Pancreas (tissue), 10 donors: ENCODE measurements at regions not wholly inside any gene's neighbourhood (a gene's known extent, or its start where the extent isn't known, plus 50 kb on each side); places are given as distances from the start of the nearest gene placed in this dataset.
"Not testable (repeated sequence)": the region's sequence is repeated elsewhere in the genome, so short reads cannot be mapped to it uniquely, and the experiment has no call there.

Experiments
- ATAC-seq, 4 donors: fragments of 200-7000 bp; cut with Tn5 transposase; one replicate each; pipeline versions ENCODE4 v1.8.0 to v1.9.1; 2020; ENCODE audit warnings: mild to moderate bottlenecking in 4 of 4, moderate library complexity in 4 of 4
- DNase-seq, 6 donors: peaks; one replicate each; pipeline ENCODE4 v3.0.0-alpha.2; 2020
- FAIRE-seq: peaks from 2 replicates; lab custom pipeline; 2012; peaks lifted over from hg19 to GRCh38; lab: Jason Lieb, UNC
- H3K27ac ChIP-seq, 4 donors: fragments of 200-600 bp; sonication (generic); 1 replicate in 3 of 4; 2 replicates in 1 of 4; pipeline versions ENCODE4 v1.5.0 to v1.8.0; 2020
- H3K27me3 ChIP-seq, 4 donors: fragments of 200-600 bp; one replicate each; pipeline ENCODE4 v1.8.0; 2021
- H3K36me3 ChIP-seq, 3 donors: fragments of 200-600 bp; sonication (generic) in 1 of 3; one replicate each; pipeline versions ENCODE4 v1.5.0 to v1.8.0; 2020 to 2021
- H3K4me1 ChIP-seq, 3 donors: fragments of 200-600 bp; one replicate each; pipeline ENCODE4 v1.8.0; 2021
- H3K4me3 ChIP-seq, 4 donors: fragments of 200-600 bp; sonication (generic) in 2 of 4; one replicate each; pipeline versions ENCODE4 v1.5.0 to v1.8.0; 2020 to 2021
- H3K9me3 ChIP-seq, 4 donors: fragments of 200-600 bp; one replicate each; pipeline ENCODE4 v1.8.0; 2021
- CTCF ChIP-seq, 4 donors: fragments of 200-600 bp; sonication (generic) in 3 of 4; IDR thresholded peaks; one replicate each; pipeline versions ENCODE4 v1.5.0 to v1.8.0; 2021; ENCODE audit warnings: antibody characterized with exemption in 4 of 4
- WGBS, 2 donors: extraction: QIAGEN DNeasy Blood & Tissue Kit; methylation state at CpG; one replicate each; pipeline ENCODE4 v1.1.7; 2013; 5-methylcytosine and 5-hydroxymethylcytosine counted together
- intact Hi-C, 3 donors: fragments of 100-400 bp; cut with DNase I; formaldehyde crosslinking; loops; one replicate each; pipeline versions ENCODE4 v1.11.1 to v1.14.2; 2022
- donor health status: healthy with polysubstance abuse.
- donor health status: DM: no; HTN: no; CAD: no; lungs with moderate emphysema.
- donor health status: DM: no; HTN: no; CAD: no.
- donor health status: control.
- donor health status: control.
- donor health status: Bipolar disorder and iron deficiency.
- donor health status: DM: yes; HTN: yes; CAD: no.
- donor health status: DM: no; HTN: no; CAD: no.
- donor health status: DM: no; HTN: no; CAD: no.
- donor health status: DM: yes; HTN: yes; CAD: no.

- no peak for DNase-seq
- no peak for FAIRE-seq
- Histone ChIP-seq H3K27me3 (no peaks in the 10 kb centered on the region), H3K4me1 (no peaks in the 10 kb centered on the region), H3K27ac (no peak overlapping the region), H3K4me3 (no peak overlapping the region), H3K9me3 (no peaks in the 10 kb centered on the region), H3K36me3 (no peaks in the 10 kb centered on the region)
- ATAC-seq = no peak
- WGBS, 2 donors = 66 to 69% methylated on average over 1 of the region's 1 CpG
- intact Hi-C loops = no loop called here
- no peak for TF ChIP-seq CTCF (IDR thresholded peaks at IDR 0.05)
Measured at GRCh38 chr2:107529146-107529545, 297.5 kb upstream of the RGPD4 start.

- Histone ChIP-seq H3K27me3 (no peaks in the 10 kb centered on the region), H3K27ac (no peak overlapping the region), H3K9me3 (no peaks in the 10 kb centered on the region), H3K36me3 (no peaks in the 10 kb centered on the region), H3K4me3 (no peak overlapping the region), H3K4me1 (no peaks in the 10 kb centered on the region)
- ATAC-seq (no peak), DNase-seq (no peak), FAIRE-seq (no peak)
- intact Hi-C loops = no loop called here
- WGBS, 2 donors = 58 to 79% methylated on average over 1 of the region's 1 CpG
- TF ChIP-seq CTCF (IDR thresholded peaks at IDR 0.05) = no peak
Measured at GRCh38 chr2:107530046-107530445, 296.6 kb upstream of the RGPD4 start.

GRCh38 chr2:107534926-107535325 lies 291.8 kb upstream of the RGPD4 start:
- no peak for TF ChIP-seq CTCF (IDR thresholded peaks at IDR 0.05)
- H3K27me3 ChIP-seq = no peaks in the 10 kb centered on the region
- ATAC-seq = no peak
- H3K27ac ChIP-seq = no peak overlapping the region
- H3K4me1 ChIP-seq = no peaks in the 10 kb centered on the region
- intact Hi-C loops = no loop called here
- H3K9me3 ChIP-seq = no peaks in the 10 kb centered on the region
- FAIRE-seq = no peak
- no peaks in the 10 kb centered on the region for H3K36me3 ChIP-seq
- no peak for DNase-seq
- WGBS, 2 donors = 73 to 82% methylated on average over 9 of the region's 9 CpGs
- no peak overlapping the region for H3K4me3 ChIP-seq

GRCh38 chr2:107535905-107536689 lies 290.6 kb upstream of the RGPD4 start:
- intact Hi-C loops, H3K4me3 ChIP-seq, FAIRE-seq, H3K27me3 ChIP-seq, H3K9me3 ChIP-seq, H3K4me1 ChIP-seq, ATAC-seq, H3K27ac ChIP-seq, H3K36me3 ChIP-seq: not testable (repeated sequence)
- peak in 1 of 6 donors; percentile 63 for DNase-seq
- 82 to 90% methylated on average over 28 of the region's 28 CpGs for WGBS, 2 donors

GRCh38 chr2:107542314-107542740 lies 284.4 kb upstream of the RGPD4 start:
- no peak for DNase-seq
- FAIRE-seq = no peak
- H3K4me1 ChIP-seq = no peaks in the 10 kb centered on the region
- H3K9me3 ChIP-seq = no peaks in the 10 kb centered on the region
- intact Hi-C loops = no loop called here
- no peak overlapping the region for H3K4me3 ChIP-seq
- 55 to 61% methylated on average over 5 of the region's 5 CpGs for WGBS, 2 donors
- no peak overlapping the region for H3K27ac ChIP-seq
- peak in 3 of 4 donors; percentile 32 to 81 (median 81) for ATAC-seq
- H3K36me3 ChIP-seq = no peaks in the 10 kb centered on the region
- H3K27me3 ChIP-seq = no peaks in the 10 kb centered on the region
- TF ChIP-seq CTCF (IDR thresholded peaks at IDR 0.05) = no peak
